H9 (cell line): ENCODE measurements at regions not wholly inside any gene's neighbourhood (a gene's known extent, or its start where the extent isn't known, plus 50 kb on each side); places are given as distances from the start of the nearest gene placed in this dataset.

Source experiments
- DNase-seq: peaks from one replicate; pipeline ENCODE4 v3.0.0-alpha.2; 2017
- H2AFZ ChIP-seq: one replicate; pipeline ENCODE4 v1.6.1; 2013; ENCODE audit warnings: mild to moderate bottlenecking, low read length, control low read depth, moderate library complexity
- H2AK5ac ChIP-seq: 2 replicates; pipeline ENCODE4 v1.6.1; 2013; ENCODE audit warnings: low read length, control low read depth, mixed read lengths; ENCODE audit not compliant: insufficient read length
- H2BK120ac ChIP-seq: one replicate; pipeline ENCODE4 v1.6.1; 2013; ENCODE audit warnings: low read depth, mild to moderate bottlenecking, low read length, control low read depth, inconsistent platforms; ENCODE audit not compliant: poor library complexity, severe bottlenecking
- H2BK12ac ChIP-seq: 2 replicates; pipeline ENCODE4 v1.6.1; 2013; ENCODE audit warnings: low read length, control low read depth, mixed read lengths, low read depth; ENCODE audit not compliant: insufficient read length
- H2BK15ac ChIP-seq: 2 replicates; pipeline ENCODE4 v1.6.1; 2013; ENCODE audit warnings: low read depth, low read length, control low read depth
- H2BK20ac ChIP-seq: one replicate; pipeline ENCODE4 v1.6.1; 2013; ENCODE audit warnings: low read depth, mild to moderate bottlenecking, low read length, control low read depth, inconsistent platforms; ENCODE audit not compliant: poor library complexity, severe bottlenecking
- H2BK5ac ChIP-seq: 2 replicates; pipeline ENCODE4 v1.6.1; 2013; ENCODE audit warnings: low read length, control low read depth, mixed read lengths; ENCODE audit not compliant: insufficient read length
- H3K14ac ChIP-seq: 2 replicates; pipeline ENCODE4 v1.6.1; 2013; ENCODE audit warnings: low read length, control low read depth; ENCODE audit not compliant: insufficient read depth
- H3K18ac ChIP-seq: 2 replicates; pipeline ENCODE4 v1.6.1; 2013; ENCODE audit warnings: low read depth, mild to moderate bottlenecking, mixed read lengths, low read length, control low read depth; ENCODE audit not compliant: insufficient read length
- H3K23ac ChIP-seq: 2 replicates; pipeline ENCODE4 v1.6.1; 2013; ENCODE audit warnings: low read length, control low read depth, mixed read lengths, low read depth; ENCODE audit not compliant: insufficient read length
- H3K23me2 ChIP-seq: 2 replicates; pipeline ENCODE4 v1.6.1; 2013; ENCODE audit warnings: low read depth, mild to moderate bottlenecking, mixed read lengths, low read length, control low read depth; ENCODE audit not compliant: insufficient read length, poor library complexity, severe bottlenecking
- H3K27ac ChIP-seq: 2 replicates; pipeline ENCODE4 v1.5.1; 2013; ENCODE audit warnings: low read length, control low read depth, mixed read lengths, low read depth; ENCODE audit not compliant: insufficient read length
- H3K27me3 ChIP-seq: 2 replicates; pipeline ENCODE4 v1.6.1; 2013; ENCODE audit warnings: low read length, control low read depth, inconsistent platforms; ENCODE audit not compliant: insufficient read depth
- H3K4ac ChIP-seq: 2 replicates; pipeline ENCODE4 v1.6.1; 2013; ENCODE audit warnings: low read depth, mild to moderate bottlenecking, control low read depth, inconsistent platforms, low read length, moderate library complexity
- H3K4me1 ChIP-seq: 2 replicates; pipeline ENCODE4 v1.6.1; 2013; ENCODE audit warnings: low read length, control low read depth, inconsistent platforms; ENCODE audit not compliant: insufficient read depth
- H3K4me2 ChIP-seq: 2 replicates; pipeline ENCODE4 v1.6.1; 2013; ENCODE audit warnings: low read length, control low read depth, mixed read lengths; ENCODE audit not compliant: insufficient read length, insufficient read depth
- H3K56ac ChIP-seq: 2 replicates; pipeline ENCODE4 v1.6.1; 2013; ENCODE audit warnings: low read depth, mild to moderate bottlenecking, mixed read lengths, low read length, control low read depth; ENCODE audit not compliant: insufficient read length
- H3K79me1 ChIP-seq: 2 replicates; pipeline ENCODE4 v1.6.1; 2013; ENCODE audit warnings: low read depth, mild to moderate bottlenecking, moderate library complexity, low read length, control low read depth, inconsistent platforms; ENCODE audit not compliant: insufficient read depth, poor library complexity, severe bottlenecking
- H3K79me2 ChIP-seq: 2 replicates; pipeline ENCODE4 v1.6.1; 2013; ENCODE audit warnings: low read length, control low read depth, inconsistent platforms; ENCODE audit not compliant: insufficient read depth
- H3K9ac ChIP-seq: 2 replicates; pipeline ENCODE4 v1.6.1; 2013; ENCODE audit warnings: low read length, control low read depth, mixed read lengths; ENCODE audit not compliant: insufficient read length; ENCODE audit errors: extremely low read depth
- H3K9me3 ChIP-seq: one replicate; pipeline ENCODE4 v1.6.1; 2013; ENCODE audit warnings: low read depth, low read length, inconsistent platforms; ENCODE audit not compliant: control insufficient read depth
- H3T11ph ChIP-seq: one replicate; pipeline ENCODE4 v1.6.1; 2013; ENCODE audit warnings: mild to moderate bottlenecking, low read length, control low read depth, inconsistent platforms
- H4K20me1 ChIP-seq: one replicate; pipeline ENCODE4 v1.6.1; 2013; ENCODE audit not compliant: control insufficient read depth, insufficient read length, insufficient read depth
- H4K5ac ChIP-seq: 2 replicates; pipeline ENCODE4 v1.6.1; 2013; ENCODE audit warnings: low read depth, mild to moderate bottlenecking, mixed read lengths, low read length, control low read depth; ENCODE audit not compliant: insufficient read length
- H4K8ac ChIP-seq: replicated peaks from 2 replicates; pipeline ENCODE4 v1.6.1; 2013; ENCODE audit warnings: low read length, control low read depth, mixed read lengths, low read depth; ENCODE audit not compliant: insufficient read length
- H4K91ac ChIP-seq: 2 replicates; pipeline ENCODE4 v1.6.1; 2013; ENCODE audit warnings: low read depth, mild to moderate bottlenecking, moderate library complexity, mixed read lengths, low read length, control low read depth; ENCODE audit not compliant: insufficient read length
- H3K27ac Mint-ChIP-seq, 3 experiments: 2 replicates in 2 of 3; 3 replicates in 1 of 3; pipeline ENCODE4 v1.8.0; 2020 to 2021; ENCODE audit warnings: mixed read lengths in 3 of 3, mild to moderate bottlenecking in 1 of 3, moderate library complexity in 1 of 3
- H3K27me3 Mint-ChIP-seq: 2 replicates; pipeline ENCODE4 v1.8.0; 2021; ENCODE audit warnings: low read depth, mild to moderate bottlenecking, moderate library complexity, mixed read lengths
- H3K36me3 Mint-ChIP-seq, 3 experiments: 2 replicates in 2 of 3; 3 replicates in 1 of 3; pipeline ENCODE4 v1.8.0; 2020 to 2021; ENCODE audit warnings: low read depth in 3 of 3, mixed read lengths in 3 of 3; ENCODE audit not compliant: insufficient read depth in 1 of 3
- H3K4me1 Mint-ChIP-seq, 2 experiments: 2 replicates each; pipeline ENCODE4 v1.8.0; 2020; ENCODE audit warnings: mixed read lengths in 2 of 2
- H3K4me3 Mint-ChIP-seq, 2 experiments: 2 replicates in 1 of 2; 3 replicates in 1 of 2; pipeline ENCODE4 v1.8.0; 2020 to 2021; ENCODE audit warnings: mild to moderate bottlenecking in 2 of 2, mixed read lengths in 2 of 2, moderate library complexity in 1 of 2
- H3K9me3 Mint-ChIP-seq, 2 experiments: 2 replicates in 1 of 2; 3 replicates in 1 of 2; pipeline ENCODE4 v1.8.0; 2020; ENCODE audit warnings: mild to moderate bottlenecking in 2 of 2, mixed read lengths in 2 of 2, moderate library complexity in 1 of 2
- WGBS: extraction: QIAGEN DNeasy Blood & Tissue Kit; methylation state at CpG from one replicate; pipeline ENCODE4 v1.1.7; 2013; ENCODE audit warnings: missing lambda C conversion rate, low lambda C conversion rate, mixed read lengths; ENCODE audit not compliant: insufficient read length; ENCODE audit errors: extremely low coverage; 5-methylcytosine and 5-hydroxymethylcytosine counted together
- TF ChIP-seq, protein P1 (sequence below): fragments of 200-600 bp; sonication (generic); conservative IDR thresholded peaks from 3 replicates; pipeline ENCODE4 v1.8.0; 2021; ENCODE audit warnings: antibody characterized with exemption, mild to moderate bottlenecking

GRCh38 chr2:51673628-51674027, 641.7 kb upstream of the NRXN1 start:
- Histone ChIP-seq H3K79me2 (no peaks in the 10 kb centered on the region), H2AFZ (no peak overlapping the region), H3K9ac (no peak overlapping the region), H4K20me1 (no peaks in the 10 kb centered on the region), H2BK20ac (no peak overlapping the region), H4K8ac (no peak overlapping the region), H4K5ac (no peak overlapping the region), H3K4ac (no peak overlapping the region), H2BK120ac (no peak overlapping the region), H3T11ph (no peak overlapping the region), H3K9me3 (no peaks in the 10 kb centered on the region), H3K27ac (no peak overlapping the region), H2BK12ac (no peak overlapping the region), H3K23me2 (no peaks in the 10 kb centered on the region), H3K4me1 (no peaks in the 10 kb centered on the region; the same call in 1 of the 2 replicates), H2BK15ac (no peak overlapping the region), H2BK5ac (no peak overlapping the region), H3K18ac (no peak overlapping the region), H2AK5ac (no peak overlapping the region), H3K4me2 (no peak overlapping the region), H3K14ac (no peak overlapping the region), H3K27me3 (no peaks in the 10 kb centered on the region), H3K79me1 (no peaks in the 10 kb centered on the region), H3K23ac (no peak overlapping the region), H3K56ac (no peak overlapping the region), H4K91ac (no peak overlapping the region)
- H3K9me3 Mint-ChIP-seq, result no peaks in the 10 kb centered on the region
- H3K36me3 Mint-ChIP-seq, result no peaks in the 10 kb centered on the region
- H3K4me3 Mint-ChIP-seq, result no peak overlapping the region
- WGBS, result no CpG with 5 or more reads among the region's 2 CpGs
- H3K27ac Mint-ChIP-seq, result peak overlapping the region in 2 of 3 experiments; percentile 91; a peak in 5 of 7 replicates
- H3K27me3 Mint-ChIP-seq, result no peaks in the 10 kb centered on the region
- TF ChIP-seq, protein P1, sequence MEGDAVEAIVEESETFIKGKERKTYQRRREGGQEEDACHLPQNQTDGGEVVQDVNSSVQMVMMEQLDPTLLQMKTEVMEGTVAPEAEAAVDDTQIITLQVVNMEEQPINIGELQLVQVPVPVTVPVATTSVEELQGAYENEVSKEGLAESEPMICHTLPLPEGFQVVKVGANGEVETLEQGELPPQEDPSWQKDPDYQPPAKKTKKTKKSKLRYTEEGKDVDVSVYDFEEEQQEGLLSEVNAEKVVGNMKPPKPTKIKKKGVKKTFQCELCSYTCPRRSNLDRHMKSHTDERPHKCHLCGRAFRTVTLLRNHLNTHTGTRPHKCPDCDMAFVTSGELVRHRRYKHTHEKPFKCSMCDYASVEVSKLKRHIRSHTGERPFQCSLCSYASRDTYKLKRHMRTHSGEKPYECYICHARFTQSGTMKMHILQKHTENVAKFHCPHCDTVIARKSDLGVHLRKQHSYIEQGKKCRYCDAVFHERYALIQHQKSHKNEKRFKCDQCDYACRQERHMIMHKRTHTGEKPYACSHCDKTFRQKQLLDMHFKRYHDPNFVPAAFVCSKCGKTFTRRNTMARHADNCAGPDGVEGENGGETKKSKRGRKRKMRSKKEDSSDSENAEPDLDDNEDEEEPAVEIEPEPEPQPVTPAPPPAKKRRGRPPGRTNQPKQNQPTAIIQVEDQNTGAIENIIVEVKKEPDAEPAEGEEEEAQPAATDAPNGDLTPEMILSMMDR, result no peak
- H3K4me1 Mint-ChIP-seq, result peaks cover 9 to 12% of the 10 kb centered on the region in 2 experiments
- peak; percentile 25 for DNase-seq
